ENCODE measurements at regions not wholly inside any gene's neighbourhood (a gene's known extent, or its start where the extent isn't known, plus 50 kb on each side); places are given as distances from the start of the nearest gene placed in this dataset.
"Not testable (repeated sequence)": the region's sequence is repeated elsewhere in the genome, so short reads cannot be mapped to it uniquely, and the experiment has no call there.

GRCh38 chr2:161033059-161033660, 127.1 kb upstream of the TANK start:
- no peak for DNase-seq

- no peak for DNase-seq
Measured at GRCh38 chr2:161036926-161037325, 123.3 kb upstream of the TANK start.

GRCh38 chr2:161039071-161039470, 121.2 kb upstream of the TANK start:
- DNase-seq: no peak

- no peak for DNase-seq
Measured at GRCh38 chr2:161041356-161041755, 118.9 kb upstream of the TANK start.

- DNase-seq: no peak
Measured at GRCh38 chr2:161042990-161043625, 117.1 kb upstream of the TANK start.

GRCh38 chr2:161044095-161044865, 115.9 kb upstream of the TANK start:
- DNase-seq: no peak

GRCh38 chr2:161044921-161045320, 115.3 kb upstream of the TANK start:
- DNase-seq: no peak

GRCh38 chr2:161045726-161046125, 114.5 kb upstream of the TANK start:
- DNase-seq: no peak

GRCh38 chr2:161046876-161047275, 113.4 kb upstream of the TANK start:
- no peak for DNase-seq

GRCh38 chr2:161048317-161048716, 111.9 kb upstream of the TANK start:
- no peak for DNase-seq

- no peak for DNase-seq
Measured at GRCh38 chr2:161049559-161049958, 110.7 kb upstream of the TANK start.

GRCh38 chr2:161052214-161052613, 108.0 kb upstream of the TANK start:
- no peak for DNase-seq

GRCh38 chr2:161055289-161055688, 104.9 kb upstream of the TANK start:
- no peak for DNase-seq

- no peak for DNase-seq
Measured at GRCh38 chr2:161059388-161059787, 100.8 kb upstream of the TANK start.

- DNase-seq: no peak
Measured at GRCh38 chr2:161061786-161062185, 98.4 kb upstream of the TANK start.

- peak; percentile 62 for DNase-seq
Measured at GRCh38 chr2:161063157-161063945, 96.9 kb upstream of the TANK start.

- no peak for DNase-seq
Measured at GRCh38 chr2:161063946-161064306, 96.3 kb upstream of the TANK start.

- no peak for DNase-seq
Measured at GRCh38 chr2:161067846-161068350, 92.3 kb upstream of the TANK start.

GRCh38 chr2:161068670-161069069, 91.6 kb upstream of the TANK start:
- DNase-seq: no peak

GRCh38 chr2:161070693-161071479, 89.3 kb upstream of the TANK start:
- no peak for DNase-seq

GRCh38 chr2:161072436-161072835, 87.8 kb upstream of the TANK start:
- DNase-seq: not testable (repeated sequence)

- DNase-seq: no peak
Measured at GRCh38 chr2:161075701-161076100, 84.5 kb upstream of the TANK start.

Measured in T1000 (cell line).